Ovary (tissue), 7 donors: ENCODE measurements at regions not wholly inside any gene's neighbourhood (a gene's known extent, or its start where the extent isn't known, plus 50 kb on each side); places are given as distances from the start of the nearest gene placed in this dataset.

Source experiments
- DNase-seq, 5 donors: peaks; one replicate each; pipeline ENCODE4 v3.0.0-alpha.2; 2019 to 2020
- H3K27ac ChIP-seq, 2 donors: fragments of 200-600 bp; one replicate each; pipeline versions ENCODE4 v1.5.1 to v1.8.0; 2019 to 2022
- H3K27me3 ChIP-seq: fragments of 200-600 bp; one replicate; pipeline ENCODE4 v1.8.0; 2022
- H3K36me3 ChIP-seq: fragments of 200-600 bp; sonication (generic); one replicate; pipeline ENCODE4 v1.5.1; 2019
- H3K4me1 ChIP-seq: one replicate; pipeline ENCODE4 v1.8.1; 2013; ENCODE audit warnings: mild to moderate bottlenecking, moderate library complexity; ENCODE audit not compliant: insufficient read depth
- H3K4me3 ChIP-seq: fragments of 200-600 bp; sonication (generic); one replicate; pipeline ENCODE4 v1.5.1; 2017
- H3K9me3 ChIP-seq, 2 donors: fragments of 200-600 bp in 1 of 2; sonication (generic) in 1 of 2; one replicate each; pipeline versions ENCODE4 v1.5.1 to v1.8.1; 2013 to 2019; ENCODE audit warnings: mild to moderate bottlenecking in 1 of 2, moderate library complexity in 1 of 2
- CTCF ChIP-seq, 3 donors: fragments of 450-650 bp in 2 of 3; fragments of 200-600 bp in 1 of 3; IDR thresholded peaks; one replicate each; pipeline versions ENCODE4 v1.5.1 to v1.8.0; 2016 to 2022; ENCODE audit warnings: antibody characterized with exemption in 3 of 3, mild to moderate bottlenecking in 1 of 3
- EP300 ChIP-seq: sonication (generic); formaldehyde crosslinking; IDR thresholded peaks from one replicate; pipeline ENCODE4 v1.6.1; 2017; ENCODE audit warnings: antibody characterized with exemption
- POLR2A ChIP-seq: fragments of 450-650 bp; IDR thresholded peaks from one replicate; pipeline ENCODE4 v1.6.1; 2017; ENCODE audit warnings: antibody characterized with exemption, mild to moderate bottlenecking, moderate library complexity
- WGBS, 3 donors: extraction: QIAGEN DNeasy Blood & Tissue Kit in 1 of 3; methylation state at CpG; one replicate each; pipeline versions ENCODE4 v1.1.5 to v1.1.7; 2013 to 2017; 5-methylcytosine and 5-hydroxymethylcytosine counted together
- intact Hi-C, 4 donors: fragments of 100-400 bp; cut with DNase I; formaldehyde crosslinking; loops; one replicate each; pipeline versions ENCODE4 v1.11.0 to v1.15.1; 2022 to 2023
- donor health status: DM: no; HTN: no; CAD: no; lungs with moderate emphysema.
- donor health status: DM: no; HTN: no; CAD: no.
- donor health status: Bipolar disorder and iron deficiency.
- donor health status: DM: no; HTN: no; CAD: no.
- donor health status: DM: yes; HTN: yes; CAD: no.

- intact Hi-C loops: no loop called here
- no peaks in the 10 kb centered on the region for H3K9me3 ChIP-seq
- no peak for TF ChIP-seq CTCF (IDR thresholded peaks at IDR 0.05)
- no peak for TF ChIP-seq POLR2A
- TF ChIP-seq EP300: no peak
These were observed 1230.9 kb upstream of the SLC10A2 start for GRCh38 chr13:104297075-104297474.

GRCh38 chr13:104296286-104296685 lies 1230.1 kb upstream of the SLC10A2 start:
- Histone ChIP-seq H3K9me3 (no peaks in the 10 kb centered on the region), H3K4me1 (no peaks in the 10 kb centered on the region), H3K36me3 (no peaks in the 10 kb centered on the region), H3K27me3 (no peaks in the 10 kb centered on the region), H3K4me3 (no peak overlapping the region), H3K27ac (no peak overlapping the region)
- intact Hi-C loops: no loop called here
- TF ChIP-seq EP300 (no peak), POLR2A (no peak), CTCF (IDR thresholded peaks at IDR 0.05) (no peak)
- WGBS, 3 donors: 25 to 59% (median 39%) methylated on average over 1 of the region's 1 CpG
- no peak for DNase-seq

More at GRCh38 chr13:104297075-104297474, 1230.9 kb upstream of the SLC10A2 start:
- Histone ChIP-seq H3K4me1 (no peaks in the 10 kb centered on the region), H3K27ac (no peak overlapping the region), H3K27me3 (no peaks in the 10 kb centered on the region), H3K36me3 (no peaks in the 10 kb centered on the region), H3K4me3 (no peak overlapping the region)
- 18 to 40% (median 28%) methylated on average over 2 of the region's 2 CpGs for WGBS, 3 donors
- DNase-seq: no peak

GRCh38 chr13:104295537-104295936 lies 1229.3 kb upstream of the SLC10A2 start:
- H3K9me3 ChIP-seq: no peaks in the 10 kb centered on the region
- no peaks in the 10 kb centered on the region for H3K4me1 ChIP-seq
- no peak for TF ChIP-seq EP300
- TF ChIP-seq CTCF (IDR thresholded peaks at IDR 0.05): no peak
- TF ChIP-seq POLR2A: no peak
- intact Hi-C loops: no loop called here
- H3K4me3 ChIP-seq: no peak overlapping the region
- DNase-seq: no peak
- H3K27ac ChIP-seq: no peak overlapping the region
- WGBS, 3 donors: 83 to 88% (median 84%) methylated on average over 5 of the region's 5 CpGs
- no peaks in the 10 kb centered on the region for H3K36me3 ChIP-seq
- no peaks in the 10 kb centered on the region for H3K27me3 ChIP-seq

GRCh38 chr13:104289400-104289799 lies 1223.2 kb upstream of the SLC10A2 start:
- Histone ChIP-seq H3K27me3 (no peaks in the 10 kb centered on the region), H3K4me3 (no peak overlapping the region), H3K9me3 (no peaks in the 10 kb centered on the region), H3K36me3 (no peaks in the 10 kb centered on the region), H3K4me1 (no peaks in the 10 kb centered on the region), H3K27ac (no peak overlapping the region)
- TF ChIP-seq CTCF (IDR thresholded peaks at IDR 0.05): no peak
- TF ChIP-seq POLR2A: no peak
- TF ChIP-seq EP300: no peak
- intact Hi-C loops: no loop called here
- 14 to 33% (median 17%) methylated on average over 3 of the region's 3 CpGs for WGBS, 3 donors
- no peak for DNase-seq

GRCh38 chr13:104288496-104288895 lies 1222.3 kb upstream of the SLC10A2 start:
- intact Hi-C loops: no loop called here
- Histone ChIP-seq H3K4me1 (no peaks in the 10 kb centered on the region), H3K36me3 (no peaks in the 10 kb centered on the region), H3K4me3 (no peak overlapping the region), H3K9me3 (no peaks in the 10 kb centered on the region), H3K27me3 (no peaks in the 10 kb centered on the region), H3K27ac (no peak overlapping the region)
- no peak for DNase-seq
- TF ChIP-seq CTCF (IDR thresholded peaks at IDR 0.05) (no peak), EP300 (no peak), POLR2A (no peak)
- 83 to 89% (median 85%) methylated on average over 5 of the region's 5 CpGs for WGBS, 3 donors
